ENCODE measurements at regions not wholly inside any gene's neighbourhood (a gene's known extent, or its start where the extent isn't known, plus 50 kb on each side); places are given as distances from the start of the nearest gene placed in this dataset.

- TF ChIP-seq CTCF (conservative IDR thresholded peaks at IDR 0.05 in 1 of 2, IDR thresholded peaks at IDR 0.05 in 1 of 2; ENCODE audit: extremely low read depth in 1 of 2, insufficient read depth in 1 of 2, low read depth in 1 of 2, low read length in 2 of 2) (no peak), EZH2 (IDR thresholded peaks at IDR 0.05; ENCODE audit: borderline replicate concordance, low read length) (no peak)
Observed at GRCh38 chr5:5591567-5591966, 169.1 kb downstream of the ICE1 start.

Measured in mammary epithelial cell (primary cell).